ENCODE measurements at regions not wholly inside any gene's neighbourhood (a gene's known extent, or its start where the extent isn't known, plus 50 kb on each side); places are given as distances from the start of the nearest gene placed in this dataset.

DNA sequence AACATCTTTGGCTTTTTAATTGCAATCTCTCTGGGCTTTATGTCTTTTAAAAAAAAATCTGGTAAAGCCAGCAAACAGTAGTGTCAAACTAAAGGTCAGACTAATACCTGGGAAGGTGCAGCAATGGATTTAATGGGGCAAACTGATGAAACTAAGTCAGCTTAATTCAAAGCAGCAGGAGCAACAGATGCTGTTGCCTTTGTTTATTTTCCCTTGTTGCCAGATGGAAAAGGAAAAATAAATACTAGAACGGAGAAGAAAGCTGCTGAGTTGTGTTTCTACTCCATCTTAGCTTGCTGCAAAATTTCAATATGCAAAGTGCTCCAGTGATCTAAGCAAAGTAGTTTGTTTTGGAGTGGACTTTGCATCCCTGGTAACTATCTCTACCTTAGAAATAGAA, 1097.8 kb downstream of the PCDH17 start:
- no peak for TF ChIP-seq NRF1 (IDR thresholded peaks at IDR 0.05; ENCODE audit: low read depth, low read length)
- TF ChIP-seq, protein P1, sequence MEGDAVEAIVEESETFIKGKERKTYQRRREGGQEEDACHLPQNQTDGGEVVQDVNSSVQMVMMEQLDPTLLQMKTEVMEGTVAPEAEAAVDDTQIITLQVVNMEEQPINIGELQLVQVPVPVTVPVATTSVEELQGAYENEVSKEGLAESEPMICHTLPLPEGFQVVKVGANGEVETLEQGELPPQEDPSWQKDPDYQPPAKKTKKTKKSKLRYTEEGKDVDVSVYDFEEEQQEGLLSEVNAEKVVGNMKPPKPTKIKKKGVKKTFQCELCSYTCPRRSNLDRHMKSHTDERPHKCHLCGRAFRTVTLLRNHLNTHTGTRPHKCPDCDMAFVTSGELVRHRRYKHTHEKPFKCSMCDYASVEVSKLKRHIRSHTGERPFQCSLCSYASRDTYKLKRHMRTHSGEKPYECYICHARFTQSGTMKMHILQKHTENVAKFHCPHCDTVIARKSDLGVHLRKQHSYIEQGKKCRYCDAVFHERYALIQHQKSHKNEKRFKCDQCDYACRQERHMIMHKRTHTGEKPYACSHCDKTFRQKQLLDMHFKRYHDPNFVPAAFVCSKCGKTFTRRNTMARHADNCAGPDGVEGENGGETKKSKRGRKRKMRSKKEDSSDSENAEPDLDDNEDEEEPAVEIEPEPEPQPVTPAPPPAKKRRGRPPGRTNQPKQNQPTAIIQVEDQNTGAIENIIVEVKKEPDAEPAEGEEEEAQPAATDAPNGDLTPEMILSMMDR (IDR thresholded peaks at IDR 0.05) = no peak
